ES-I3 (cell line): ENCODE measurements at regions not wholly inside any gene's neighbourhood (a gene's known extent, or its start where the extent isn't known, plus 50 kb on each side); places are given as distances from the start of the nearest gene placed in this dataset.

Source experiments
- H3K36me3 ChIP-seq: 2 replicates; pipeline ENCODE4 v1.6.1; 2013; ENCODE audit warnings: mild to moderate bottlenecking, low read length, control low read depth, moderate library complexity; ENCODE audit not compliant: insufficient read depth
- H3K4me1 ChIP-seq: 2 replicates; pipeline ENCODE4 v1.6.1; 2013; ENCODE audit warnings: mild to moderate bottlenecking, control low read depth, low read length; ENCODE audit not compliant: insufficient read depth
- H3K9ac ChIP-seq: 2 replicates; pipeline ENCODE4 v1.6.1; 2013; ENCODE audit warnings: low read depth, mild to moderate bottlenecking, low read length, moderate library complexity
- H3K9me3 ChIP-seq: 2 replicates; pipeline ENCODE4 v1.6.1; 2013; ENCODE audit warnings: mild to moderate bottlenecking, low read length, moderate library complexity; ENCODE audit not compliant: control insufficient read depth, insufficient read depth

- no peaks in the 10 kb centered on the region for H3K36me3 ChIP-seq
- no peaks in the 10 kb centered on the region; the same call in 1 of the 2 replicates for H3K9me3 ChIP-seq
- H3K9ac ChIP-seq, result no peak overlapping the region
- H3K4me1 ChIP-seq, result peaks cover 10% of the 10 kb centered on the region; the same call in 1 of the 2 replicates
Measured at GRCh38 chr22:48793949-48794348, 1033.7 kb downstream of the BRD1 start.

GRCh38 chr22:48786679-48786996, 1041.0 kb downstream of the BRD1 start:
- no peaks in the 10 kb centered on the region for H3K36me3 ChIP-seq
- H3K9me3 ChIP-seq, result no peaks in the 10 kb centered on the region
- no peaks in the 10 kb centered on the region for H3K4me1 ChIP-seq
- H3K9ac ChIP-seq, result no peak overlapping the region

- no peaks in the 10 kb centered on the region for H3K36me3 ChIP-seq
- H3K4me1 ChIP-seq, result no peaks in the 10 kb centered on the region
- no peaks in the 10 kb centered on the region for H3K9me3 ChIP-seq
- H3K9ac ChIP-seq, result no peak overlapping the region
Measured at GRCh38 chr22:48785792-48786678, 1041.6 kb downstream of the BRD1 start.

- no peaks in the 10 kb centered on the region for H3K9me3 ChIP-seq
- H3K36me3 ChIP-seq, result no peaks in the 10 kb centered on the region
- no peaks in the 10 kb centered on the region for H3K4me1 ChIP-seq
- no peak overlapping the region for H3K9ac ChIP-seq
Measured at GRCh38 chr22:48784701-48785503, 1042.8 kb downstream of the BRD1 start.

GRCh38 chr22:48783821-48784266, 1043.8 kb downstream of the BRD1 start:
- H3K4me1 ChIP-seq, result no peaks in the 10 kb centered on the region
- H3K9me3 ChIP-seq, result no peaks in the 10 kb centered on the region
- no peaks in the 10 kb centered on the region for H3K36me3 ChIP-seq
- H3K9ac ChIP-seq, result no peak overlapping the region

- Histone ChIP-seq H3K36me3 (no peaks in the 10 kb centered on the region), H3K9me3 (no peaks in the 10 kb centered on the region), H3K9ac (no peak overlapping the region), H3K4me1 (no peaks in the 10 kb centered on the region)
Measured at GRCh38 chr22:48782811-48783511, 1044.7 kb downstream of the BRD1 start.

GRCh38 chr22:48782326-48782725, 1045.3 kb downstream of the BRD1 start:
- Histone ChIP-seq H3K9me3 (0 out of 2 replicates have a peak, but pooled peaks cover 3% of the 10 kb centered on the region), H3K9ac (no peak overlapping the region), H3K36me3 (no peaks in the 10 kb centered on the region), H3K4me1 (no peaks in the 10 kb centered on the region)

GRCh38 chr22:48781868-48782267, 1045.8 kb downstream of the BRD1 start:
- no peak overlapping the region for H3K9ac ChIP-seq
- no peaks in the 10 kb centered on the region for H3K4me1 ChIP-seq
- H3K9me3 ChIP-seq, result 0 out of 2 replicates have a peak, but pooled peaks cover 3% of the 10 kb centered on the region
- H3K36me3 ChIP-seq, result no peaks in the 10 kb centered on the region

- H3K9ac ChIP-seq, result no peak overlapping the region
- 0 out of 2 replicates have a peak, but pooled peaks cover 3% of the 10 kb centered on the region for H3K9me3 ChIP-seq
- no peaks in the 10 kb centered on the region for H3K4me1 ChIP-seq
- H3K36me3 ChIP-seq, result no peaks in the 10 kb centered on the region
Measured at GRCh38 chr22:48781391-48781790, 1046.3 kb downstream of the BRD1 start.

GRCh38 chr22:48780597-48781277, 1046.9 kb downstream of the BRD1 start:
- H3K9ac ChIP-seq, result no peak overlapping the region
- H3K4me1 ChIP-seq, result no peaks in the 10 kb centered on the region
- H3K9me3 ChIP-seq, result 0 out of 2 replicates have a peak, but pooled peaks cover 3% of the 10 kb centered on the region
- H3K36me3 ChIP-seq, result no peaks in the 10 kb centered on the region

GRCh38 chr22:48779661-48780596, 1047.7 kb downstream of the BRD1 start:
- H3K36me3 ChIP-seq, result no peaks in the 10 kb centered on the region
- H3K9me3 ChIP-seq, result 0 out of 2 replicates have a peak, but pooled peaks cover 3% of the 10 kb centered on the region
- no peaks in the 10 kb centered on the region for H3K4me1 ChIP-seq
- no peak overlapping the region for H3K9ac ChIP-seq

- H3K9ac ChIP-seq, result no peak overlapping the region
- 0 out of 2 replicates have a peak, but pooled peaks cover 3% of the 10 kb centered on the region for H3K9me3 ChIP-seq
- H3K4me1 ChIP-seq, result no peaks in the 10 kb centered on the region
- H3K36me3 ChIP-seq, result no peaks in the 10 kb centered on the region
Measured at GRCh38 chr22:48779211-48779643, 1048.4 kb downstream of the BRD1 start.
